Ishikawa (cell line): ENCODE measurements at regions not wholly inside any gene's neighbourhood (a gene's known extent, or its start where the extent isn't known, plus 50 kb on each side); places are given as distances from the start of the nearest gene placed in this dataset.

Experiments used
- CREB1 ChIP-seq: IDR thresholded peaks from 2 replicates; pipeline ENCODE4 v1.6.1; 2012; ENCODE audit warnings: low read depth
- EGR1 ChIP-seq: IDR thresholded peaks from 2 replicates; pipeline ENCODE4 v1.6.1; 2012
- EP300 ChIP-seq: IDR thresholded peaks from 2 replicates; pipeline ENCODE4 v1.6.1; 2012; ENCODE audit warnings: borderline replicate concordance
- MAX ChIP-seq: IDR thresholded peaks from 2 replicates; pipeline ENCODE4 v1.6.1; 2012
- NFIC ChIP-seq: IDR thresholded peaks from 2 replicates; pipeline ENCODE4 v1.6.1; 2012
- RAD21 ChIP-seq: IDR thresholded peaks from 2 replicates; pipeline ENCODE4 v1.6.1; 2012; ENCODE audit warnings: low read depth
- TAF1 ChIP-seq: IDR thresholded peaks from 2 replicates; pipeline ENCODE4 v1.6.1; 2012; ENCODE audit warnings: low read depth, mild to moderate bottlenecking
- TCF12 ChIP-seq: IDR thresholded peaks from 2 replicates; pipeline ENCODE4 v1.6.1; 2012; ENCODE audit warnings: low read depth
- USF1 ChIP-seq: IDR thresholded peaks from 2 replicates; pipeline ENCODE4 v1.6.1; 2012
- YY1 ChIP-seq: IDR thresholded peaks from 2 replicates; pipeline ENCODE4 v1.6.1; 2012; ENCODE audit warnings: low read depth
- ZBTB7A ChIP-seq: IDR thresholded peaks from 2 replicates; pipeline ENCODE4 v1.6.1; 2012; ENCODE audit warnings: low read depth
- TF ChIP-seq, protein P1 (sequence below): IDR thresholded peaks from 2 replicates; pipeline ENCODE4 v1.6.1; 2012; ENCODE audit warnings: low read depth, mild to moderate bottlenecking

DNA sequence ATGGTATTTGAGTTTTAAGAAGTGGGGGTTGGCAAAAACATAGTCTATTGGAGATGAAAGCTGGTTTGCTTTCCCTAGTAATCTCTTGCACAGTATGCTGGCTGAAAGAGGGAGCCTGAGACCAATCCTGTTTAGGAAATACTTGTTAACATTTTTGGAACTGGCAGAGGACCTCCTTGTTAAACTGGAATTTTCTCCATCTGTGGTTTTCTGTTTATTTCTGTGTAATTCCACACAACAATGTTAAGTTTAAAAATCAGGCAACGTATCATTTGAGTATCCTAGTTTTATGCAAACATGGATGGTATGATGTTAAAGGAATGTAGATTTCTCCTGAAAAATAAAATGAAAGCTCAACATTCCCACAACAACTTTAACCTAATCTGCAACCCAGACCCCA is 536.0 kb upstream of the TBL1XR1 start:
- no peak for TF ChIP-seq EP300
- no peak for TF ChIP-seq YY1
- no peak for TF ChIP-seq NFIC
- TF ChIP-seq EGR1, result no peak
- no peak for TF ChIP-seq USF1
- no peak for TF ChIP-seq CREB1
- TF ChIP-seq, protein P1, sequence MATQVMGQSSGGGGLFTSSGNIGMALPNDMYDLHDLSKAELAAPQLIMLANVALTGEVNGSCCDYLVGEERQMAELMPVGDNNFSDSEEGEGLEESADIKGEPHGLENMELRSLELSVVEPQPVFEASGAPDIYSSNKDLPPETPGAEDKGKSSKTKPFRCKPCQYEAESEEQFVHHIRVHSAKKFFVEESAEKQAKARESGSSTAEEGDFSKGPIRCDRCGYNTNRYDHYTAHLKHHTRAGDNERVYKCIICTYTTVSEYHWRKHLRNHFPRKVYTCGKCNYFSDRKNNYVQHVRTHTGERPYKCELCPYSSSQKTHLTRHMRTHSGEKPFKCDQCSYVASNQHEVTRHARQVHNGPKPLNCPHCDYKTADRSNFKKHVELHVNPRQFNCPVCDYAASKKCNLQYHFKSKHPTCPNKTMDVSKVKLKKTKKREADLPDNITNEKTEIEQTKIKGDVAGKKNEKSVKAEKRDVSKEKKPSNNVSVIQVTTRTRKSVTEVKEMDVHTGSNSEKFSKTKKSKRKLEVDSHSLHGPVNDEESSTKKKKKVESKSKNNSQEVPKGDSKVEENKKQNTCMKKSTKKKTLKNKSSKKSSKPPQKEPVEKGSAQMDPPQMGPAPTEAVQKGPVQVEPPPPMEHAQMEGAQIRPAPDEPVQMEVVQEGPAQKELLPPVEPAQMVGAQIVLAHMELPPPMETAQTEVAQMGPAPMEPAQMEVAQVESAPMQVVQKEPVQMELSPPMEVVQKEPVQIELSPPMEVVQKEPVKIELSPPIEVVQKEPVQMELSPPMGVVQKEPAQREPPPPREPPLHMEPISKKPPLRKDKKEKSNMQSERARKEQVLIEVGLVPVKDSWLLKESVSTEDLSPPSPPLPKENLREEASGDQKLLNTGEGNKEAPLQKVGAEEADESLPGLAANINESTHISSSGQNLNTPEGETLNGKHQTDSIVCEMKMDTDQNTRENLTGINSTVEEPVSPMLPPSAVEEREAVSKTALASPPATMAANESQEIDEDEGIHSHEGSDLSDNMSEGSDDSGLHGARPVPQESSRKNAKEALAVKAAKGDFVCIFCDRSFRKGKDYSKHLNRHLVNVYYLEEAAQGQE, result no peak
- TF ChIP-seq TAF1, result no peak
- TF ChIP-seq TCF12, result no peak
- TF ChIP-seq MAX, result no peak
- TF ChIP-seq ZBTB7A, result no peak
- TF ChIP-seq RAD21, result no peak
